SK-N-MC (cell line): ENCODE measurements at regions not wholly inside any gene's neighbourhood (a gene's known extent, or its start where the extent isn't known, plus 50 kb on each side); places are given as distances from the start of the nearest gene placed in this dataset.

Experiments used
- EZH2 ChIP-seq: fragments of 200-600 bp; sonication (generic); IDR thresholded peaks from one replicate; pipeline ENCODE4 v1.6.1; 2017; ENCODE audit warnings: antibody characterized with exemption
- FOXP2 ChIP-seq: optimal IDR thresholded peaks from 2 replicates; pipeline ENCODE3; 2011; ENCODE audit warnings: mild to moderate bottlenecking, moderate library complexity; ENCODE audit not compliant: insufficient read depth; ENCODE audit errors: extremely low read length, control extremely low read depth
- POLR2AphosphoS5 ChIP-seq: IDR thresholded peaks from 2 replicates; pipeline ENCODE4 v1.6.1; 2012; ENCODE audit warnings: mild to moderate bottlenecking, low read depth, low read length, borderline replicate concordance

DNA sequence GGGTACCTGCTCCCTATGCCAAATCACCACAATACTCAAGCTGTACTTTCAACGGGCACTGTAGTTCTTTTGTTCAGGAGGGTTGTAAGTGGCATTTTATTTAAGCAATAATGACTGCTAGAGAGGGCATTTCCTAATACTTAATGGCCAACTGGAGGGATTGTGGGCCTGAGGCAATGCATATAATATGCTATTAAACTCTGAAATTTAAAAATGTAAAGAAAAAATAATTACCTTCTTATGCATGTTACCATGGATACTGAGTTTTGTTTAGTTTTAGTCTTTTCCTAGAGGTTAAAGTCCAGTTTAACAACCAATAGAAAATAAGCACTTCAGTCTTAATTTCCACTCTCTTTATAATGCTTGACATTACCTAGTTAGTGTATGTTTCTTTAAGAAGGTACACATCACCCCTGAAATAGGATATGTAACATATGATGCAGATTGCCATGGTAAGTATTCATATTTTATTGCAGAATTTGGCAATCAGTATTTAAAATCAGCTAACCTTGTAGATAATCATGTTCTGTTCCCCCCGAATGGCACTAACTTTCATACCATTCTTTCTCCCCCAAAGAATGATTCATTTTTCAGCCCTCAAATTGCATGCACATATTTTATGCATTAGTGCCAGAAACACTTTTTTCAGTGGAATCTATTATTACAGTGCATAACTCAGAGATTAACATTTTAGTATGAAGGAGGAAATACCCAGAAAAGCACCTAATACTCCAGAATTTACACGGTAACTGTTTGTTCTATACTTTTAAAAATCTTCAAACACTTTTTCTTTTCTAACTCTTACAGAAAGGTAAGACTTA lies 90.3 kb upstream of the ZNF438 start:
- TF ChIP-seq EZH2, result no peak
- no peak; the same call in 1 of the 2 replicates for TF ChIP-seq POLR2AphosphoS5
- no peak for TF ChIP-seq FOXP2
